GM12878 (cell line): ENCODE measurements at regions not wholly inside any gene's neighbourhood (a gene's known extent, or its start where the extent isn't known, plus 50 kb on each side); places are given as distances from the start of the nearest gene placed in this dataset.

Experiments
- ATAC-seq: fragments of 200-7000 bp; cut with Tn5 transposase; 3 replicates; pipeline ENCODE4 v1.9.1; 2020; ENCODE audit warnings: mild to moderate bottlenecking, moderate library complexity
- BruUV-seq: library from RNA; stranded (reverse); fragments of 400-500 nt; replicated peaks from 2 replicates; lab custom pipeline; 2021; lab: Mats Ljungman, UMichigan
- CTCF ChIA-PET: fragments of 300-600 bp; sonication (Branson Sonifier 250); formaldehyde crosslinking; extraction: SDS; loops from one replicate; lab custom pipeline; 2021; ENCODE audit warnings: inconsistent platforms; lab: Yijun Ruan, JAX
- POLR2A ChIA-PET: fragments of 350-600 bp; formaldehyde crosslinking; extraction: SDS; loops from one replicate; lab custom pipeline; 2021; ENCODE audit warnings: inconsistent platforms; lab: Charles Lee
- RAD21 ChIA-PET: fragments of 300-600 bp; sonication (Branson Sonifier 250); formaldehyde crosslinking; loops from one replicate; lab custom pipeline; 2023; ENCODE audit warnings: antibody characterized with exemption; ENCODE audit not compliant: unreplicated experiment; lab: Charles Lee
- SMC1A ChIA-PET: fragments of 300-600 bp; sonication (Branson Sonifier 250); formaldehyde crosslinking; loops from one replicate; lab custom pipeline; 2023; ENCODE audit not compliant: unreplicated experiment, uncharacterized antibody; lab: Charles Lee
- DNase-seq: peaks from one replicate; pipeline ENCODE4 v3.0.0-alpha.2; 2011; ENCODE audit warnings: low read depth, low spot score
- FAIRE-seq: peaks from 3 replicates; lab custom pipeline; 2011; peaks lifted over from hg19 to GRCh38; lab: Jason Lieb, UNC
- H2AFZ ChIP-seq: 2 replicates; pipeline ENCODE4 v1.6.0; 2011; ENCODE audit warnings: low read depth, low read length, control low read depth; ENCODE audit not compliant: control insufficient read depth
- H3K27ac ChIP-seq: 2 replicates; pipeline ENCODE4 v1.5.1; 2011; ENCODE audit warnings: control low read depth; ENCODE audit not compliant: control insufficient read depth, insufficient read depth
- H3K27me3 ChIP-seq, 2 experiments: replicated peaks in 1 of 2; 2 replicates each; pipeline versions ENCODE4 v1.6.0 to v1.6.1; 2011; ENCODE audit warnings: low read length in 1 of 2; ENCODE audit not compliant: control insufficient read depth in 2 of 2, insufficient read depth in 2 of 2
- H3K36me3 ChIP-seq, 2 experiments: 2 replicates each; pipeline ENCODE4 v1.5.1; 2011; ENCODE audit warnings: low read length in 1 of 2; ENCODE audit not compliant: control insufficient read depth in 2 of 2, insufficient read depth in 2 of 2
- H3K4me1 ChIP-seq: 2 replicates; pipeline ENCODE4 v1.6.1; 2011; ENCODE audit warnings: mild to moderate bottlenecking, low read length, moderate library complexity, mixed read lengths; ENCODE audit not compliant: control insufficient read depth, insufficient read depth
- H3K4me2 ChIP-seq: 2 replicates; pipeline ENCODE4 v1.6.0; 2011; ENCODE audit warnings: control low read depth; ENCODE audit not compliant: control insufficient read depth, insufficient read depth
- H3K4me3 ChIP-seq: fragments of 200-600 bp; sonication (generic); 2 replicates; pipeline ENCODE4 v1.5.1; 2016
- H3K79me2 ChIP-seq: 2 replicates; pipeline ENCODE4 v1.6.0; 2011; ENCODE audit warnings: low read length; ENCODE audit not compliant: control insufficient read depth, insufficient read depth
- H3K9ac ChIP-seq: 2 replicates; pipeline ENCODE4 v1.8.0; 2011; ENCODE audit warnings: low read length, control low read depth, mixed read lengths; ENCODE audit not compliant: control insufficient read depth, insufficient read depth
- H3K9me3 ChIP-seq: replicated peaks from 3 replicates; pipeline ENCODE4 v1.5.1; 2011; ENCODE audit warnings: mild to moderate bottlenecking, low read length; ENCODE audit not compliant: control insufficient read depth, insufficient read depth
- H4K20me1 ChIP-seq: 2 replicates; pipeline ENCODE4 v1.6.0; 2011; ENCODE audit not compliant: control insufficient read depth, insufficient read depth
- BHLHE40 ChIP-seq, 2 experiments: fragments of 450-650 bp in 1 of 2; IDR thresholded peaks; 2 replicates each; pipeline ENCODE4 v1.6.1; 2011 to 2017; ENCODE audit warnings: low read depth in 2 of 2, borderline replicate concordance in 1 of 2, improper control_type of control experiment in 1 of 2, low read length in 1 of 2, mild to moderate bottlenecking in 1 of 2
- BMI1 ChIP-seq: fragments of 450-650 bp; IDR thresholded peaks from 2 replicates; pipeline ENCODE4 v1.6.1; 2016; ENCODE audit warnings: mild to moderate bottlenecking, moderate library complexity, borderline replicate concordance
- CREM ChIP-seq: IDR thresholded peaks from 2 replicates; pipeline ENCODE4 v1.6.1; 2014; ENCODE audit warnings: antibody characterized with exemption, low read depth
- E2F4 ChIP-seq: IDR thresholded peaks from 2 replicates; pipeline ENCODE4 v1.6.1; 2012; ENCODE audit warnings: low read depth, low read length, improper control_type of control experiment
- EED ChIP-seq: sonication (generic); IDR thresholded peaks from 2 replicates; pipeline ENCODE4 v1.6.1; 2016; ENCODE audit warnings: antibody characterized with exemption, low read depth
- EP300 ChIP-seq, 2 experiments: fragments of 150-350 bp in 1 of 2; IDR thresholded peaks; 2 replicates each; pipeline ENCODE4 v1.6.1; 2011 to 2012; ENCODE audit warnings: low read depth in 2 of 2, low read length in 2 of 2, borderline replicate concordance in 1 of 2, improper control_type of control experiment in 1 of 2, inconsistent platforms in 1 of 2; ENCODE audit not compliant: control insufficient read depth in 1 of 2
- JUNB ChIP-seq: IDR thresholded peaks from 2 replicates; pipeline ENCODE4 v1.6.1; 2016; ENCODE audit warnings: antibody characterized with exemption, mild to moderate bottlenecking
- KLF5 ChIP-seq: fragments of 450-650 bp; IDR thresholded peaks from 2 replicates; pipeline ENCODE4 v1.6.1; 2014; ENCODE audit warnings: mild to moderate bottlenecking; ENCODE audit not compliant: partially characterized antibody
- MEF2A ChIP-seq: IDR thresholded peaks from 2 replicates; pipeline ENCODE4 v1.6.1; 2011; ENCODE audit warnings: low read depth, mild to moderate bottlenecking, low read length, moderate library complexity; ENCODE audit not compliant: insufficient read depth
- NR2F1 ChIP-seq: fragments of 450-650 bp; conservative IDR thresholded peaks from 2 replicates; pipeline ENCODE4 v1.6.1; 2017; ENCODE audit warnings: mild to moderate bottlenecking
- RB1 ChIP-seq: fragments of 450-650 bp; formaldehyde crosslinking; IDR thresholded peaks from 2 replicates; pipeline ENCODE4 v1.6.1; 2017; ENCODE audit warnings: mild to moderate bottlenecking, borderline replicate concordance
- RCOR1 ChIP-seq: conservative IDR thresholded peaks from 2 replicates; pipeline ENCODE4 v1.6.1; 2012; ENCODE audit warnings: low read depth, low read length, improper control_type of control experiment
- SIN3A ChIP-seq: IDR thresholded peaks from 2 replicates; pipeline ENCODE4 v1.6.1; 2012; ENCODE audit warnings: low read depth, low read length, improper control_type of control experiment
- SPI1 ChIP-seq: IDR thresholded peaks from 2 replicates; pipeline ENCODE4 v1.6.1; 2011; ENCODE audit warnings: low read depth, mild to moderate bottlenecking, low read length, moderate library complexity, borderline replicate concordance; ENCODE audit not compliant: insufficient read depth
- SUPT20H ChIP-seq: IDR thresholded peaks from 2 replicates; pipeline ENCODE4 v1.6.1; 2011; ENCODE audit warnings: low read depth, mild to moderate bottlenecking, low read length, moderate library complexity, borderline replicate concordance; ENCODE audit not compliant: control insufficient read depth
- YBX1 ChIP-seq: fragments of 450-650 bp; IDR thresholded peaks from 2 replicates; pipeline ENCODE4 v1.6.1; 2016; ENCODE audit warnings: antibody characterized with exemption
- WGBS: methylation state at CpG from one replicate; pipeline ENCODE4 v1.1.6; 2016; ENCODE audit warnings: low lambda C conversion rate; ENCODE audit not compliant: insufficient replicate concordance, insufficient coverage; ENCODE audit errors: missing lambda C conversion rate; 5-methylcytosine and 5-hydroxymethylcytosine counted together
- in situ Hi-C: fragments of 300-500 bp; cut with MboI; formaldehyde crosslinking; loops from 9 replicates; pipeline ENCODE4 v1.14.3; 2018; ENCODE audit warnings: mixed read lengths
- intact Hi-C: fragments of 100-400 bp; cut with micrococcal nuclease; formaldehyde crosslinking; loops from one replicate; pipeline ENCODE4 v1.14.2; 2022; ENCODE audit not compliant: unreplicated experiment
- TF ChIP-seq, protein P1 (sequence below): fragments of 450-650 bp; IDR thresholded peaks from 2 replicates; pipeline ENCODE4 v1.6.1; 2017; ENCODE audit warnings: mild to moderate bottlenecking, low read depth, inconsistent platforms; ENCODE audit not compliant: poor library complexity, severe bottlenecking

GRCh38 chr3:72322264-72322976 lies 525.8 kb downstream of the SHQ1 start:
- 67% methylated on average over 11 of the region's 11 CpGs for WGBS
- POLR2A ChIA-PET: interaction anchor here (0.5 kb wide), 1 partner anchor 103 kb away, joined by 5 read pairs; no protein-coding TSS in a partner anchor
- TF ChIP-seq CREM (no peak), BMI1 (no peak), SIN3A (no peak), SUPT20H (no peak), EP300 (IDR thresholded peaks at IDR 0.05; ENCODE audit: borderline replicate concordance in 1 of 2, control insufficient read depth in 1 of 2, low read depth in 2 of 2, low read length in 2 of 2) (no peak), KLF5 (no peak), SPI1 (no peak), RB1 (no peak), YBX1 (no peak), E2F4 (no peak), RCOR1 (no peak), MEF2A (no peak), BHLHE40 (IDR thresholded peaks at IDR 0.05; ENCODE audit: borderline replicate concordance in 1 of 2, low read depth in 2 of 2, low read length in 1 of 2) (no peak), EED (no peak), NR2F1 (no peak), JUNB (no peak)
- TF ChIP-seq, protein P1, sequence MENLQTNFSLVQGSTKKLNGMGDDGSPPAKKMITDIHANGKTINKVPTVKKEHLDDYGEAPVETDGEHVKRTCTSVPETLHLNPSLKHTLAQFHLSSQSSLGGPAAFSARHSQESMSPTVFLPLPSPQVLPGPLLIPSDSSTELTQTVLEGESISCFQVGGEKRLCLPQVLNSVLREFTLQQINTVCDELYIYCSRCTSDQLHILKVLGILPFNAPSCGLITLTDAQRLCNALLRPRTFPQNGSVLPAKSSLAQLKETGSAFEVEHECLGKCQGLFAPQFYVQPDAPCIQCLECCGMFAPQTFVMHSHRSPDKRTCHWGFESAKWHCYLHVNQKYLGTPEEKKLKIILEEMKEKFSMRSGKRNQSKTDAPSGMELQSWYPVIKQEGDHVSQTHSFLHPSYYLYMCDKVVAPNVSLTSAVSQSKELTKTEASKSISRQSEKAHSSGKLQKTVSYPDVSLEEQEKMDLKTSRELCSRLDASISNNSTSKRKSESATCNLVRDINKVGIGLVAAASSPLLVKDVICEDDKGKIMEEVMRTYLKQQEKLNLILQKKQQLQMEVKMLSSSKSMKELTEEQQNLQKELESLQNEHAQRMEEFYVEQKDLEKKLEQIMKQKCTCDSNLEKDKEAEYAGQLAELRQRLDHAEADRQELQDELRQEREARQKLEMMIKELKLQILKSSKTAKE: no peak

More at GRCh38 chr3:72322264-72322976, 525.8 kb downstream of the SHQ1 start:
- Histone ChIP-seq H3K79me2 (no peaks in the 10 kb centered on the region), H3K9ac (no peak overlapping the region), H3K27me3 (no peaks in the 10 kb centered on the region; a peak in 1 of 4 replicates), H2AFZ (no peak overlapping the region), H3K36me3 (no peaks in the 10 kb centered on the region), H3K4me2 (no peak overlapping the region), H3K9me3 (no peaks in the 10 kb centered on the region; the same call in 2 of the 3 replicates), H3K4me1 (peaks cover 3% of the 10 kb centered on the region; the same call in 1 of the 2 replicates), H3K27ac (no peak overlapping the region), H3K4me3 (no peak overlapping the region), H4K20me1 (no peaks in the 10 kb centered on the region)
- BruUV-seq: no TSS peak
- ChIA-PET SMC1A (no interaction called here), RAD21 (no interaction called here), CTCF (interaction anchor here (1.7 kb wide), 1 partner anchor 8 kb away, joined by 6 read pairs; no protein-coding TSS in a partner anchor)
- FAIRE-seq: no peak
- ATAC-seq: no peak
- no peak for DNase-seq
- intact Hi-C loops (no loop called here), in situ Hi-C loops (no loop called here)
